Upper lobe of right lung (tissue), 1 donor: ENCODE measurements at regions not wholly inside any gene's neighbourhood (a gene's known extent, or its start where the extent isn't known, plus 50 kb on each side); places are given as distances from the start of the nearest gene placed in this dataset.

Experiments used
- ATAC-seq: fragments of 200-7000 bp; cut with Tn5 transposase; one replicate; pipeline ENCODE4 v1.9.1; 2020; ENCODE audit warnings: mild to moderate bottlenecking, moderate library complexity
- DNase-seq: peaks from one replicate; pipeline ENCODE4 v3.0.0-alpha.2; 2020
- H3K27ac ChIP-seq: fragments of 200-600 bp; one replicate; pipeline ENCODE4 v1.8.0; 2022
- H3K27me3 ChIP-seq: fragments of 200-600 bp; one replicate; pipeline ENCODE4 v1.8.0; 2022; ENCODE audit warnings: mild to moderate bottlenecking
- H3K36me3 ChIP-seq: fragments of 200-600 bp; one replicate; pipeline ENCODE4 v1.8.0; 2022
- H3K4me1 ChIP-seq: fragments of 200-600 bp; one replicate; pipeline ENCODE4 v1.8.0; 2022
- H3K4me3 ChIP-seq: fragments of 200-600 bp; one replicate; pipeline ENCODE4 v1.8.0; 2022; ENCODE audit warnings: mild to moderate bottlenecking
- H3K9me3 ChIP-seq: fragments of 200-600 bp; one replicate; pipeline ENCODE4 v1.8.0; 2022
- CTCF ChIP-seq: fragments of 200-600 bp; IDR thresholded peaks from one replicate; pipeline ENCODE4 v1.8.0; 2022; ENCODE audit warnings: antibody characterized with exemption
- intact Hi-C: fragments of 100-400 bp; cut with DNase I; formaldehyde crosslinking; loops from one replicate; pipeline ENCODE4 v1.11.0; 2022
- donor health status: DM: no; HTN: yes; CAD: no; lungs with severe emphysema.

DNA sequence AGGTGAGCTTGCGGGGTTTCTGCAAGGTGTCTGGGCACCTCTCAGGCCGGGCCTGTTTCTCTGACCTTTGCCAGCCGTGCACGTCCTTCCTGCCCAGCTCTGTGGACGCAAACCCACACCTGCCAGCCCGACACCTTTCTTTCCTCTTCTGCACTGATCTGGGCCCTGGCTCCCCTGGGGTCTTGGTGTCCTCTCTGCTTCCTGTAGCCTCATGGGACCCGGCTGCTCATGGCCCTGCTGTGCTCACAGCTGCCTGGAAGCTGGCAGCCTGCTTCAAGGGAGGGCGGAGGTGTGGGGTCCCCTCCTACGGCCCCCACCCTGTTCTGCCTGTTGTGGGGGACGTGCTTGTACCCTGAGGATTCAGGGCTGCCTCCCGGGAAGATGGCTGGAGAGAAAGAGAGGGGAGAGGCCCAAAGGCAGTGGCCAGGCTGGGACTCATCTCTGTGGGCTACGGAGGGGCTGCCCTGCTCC lies 342.4 kb downstream of the SEC14L1 start:
- H3K36me3 ChIP-seq, result peaks cover 31% of the 10 kb centered on the region
- no peak for DNase-seq

GRCh38 chr17:77484111-77484510 lies 343.3 kb downstream of the SEC14L1 start:
- TF ChIP-seq CTCF, result no peak
- peaks cover 9% of the 10 kb centered on the region for H3K4me1 ChIP-seq
- intact Hi-C loops, result no loop called here
- no peaks in the 10 kb centered on the region for H3K27me3 ChIP-seq
- no peak for DNase-seq
- no peak overlapping the region for H3K27ac ChIP-seq
- peaks cover 40% of the 10 kb centered on the region for H3K36me3 ChIP-seq
- ATAC-seq, result no peak
- H3K4me3 ChIP-seq, result no peak overlapping the region
- H3K9me3 ChIP-seq, result no peaks in the 10 kb centered on the region

More for the DNA sequence above, 342.4 kb downstream of the SEC14L1 start:
- Histone ChIP-seq H3K27me3 (no peaks in the 10 kb centered on the region), H3K27ac (no peak overlapping the region), H3K4me3 (no peak overlapping the region), H3K9me3 (no peaks in the 10 kb centered on the region), H3K4me1 (peaks cover 17% of the 10 kb centered on the region)
- intact Hi-C loops, result no loop called here
- ATAC-seq, result no peak
- TF ChIP-seq CTCF, result no peak

DNA sequence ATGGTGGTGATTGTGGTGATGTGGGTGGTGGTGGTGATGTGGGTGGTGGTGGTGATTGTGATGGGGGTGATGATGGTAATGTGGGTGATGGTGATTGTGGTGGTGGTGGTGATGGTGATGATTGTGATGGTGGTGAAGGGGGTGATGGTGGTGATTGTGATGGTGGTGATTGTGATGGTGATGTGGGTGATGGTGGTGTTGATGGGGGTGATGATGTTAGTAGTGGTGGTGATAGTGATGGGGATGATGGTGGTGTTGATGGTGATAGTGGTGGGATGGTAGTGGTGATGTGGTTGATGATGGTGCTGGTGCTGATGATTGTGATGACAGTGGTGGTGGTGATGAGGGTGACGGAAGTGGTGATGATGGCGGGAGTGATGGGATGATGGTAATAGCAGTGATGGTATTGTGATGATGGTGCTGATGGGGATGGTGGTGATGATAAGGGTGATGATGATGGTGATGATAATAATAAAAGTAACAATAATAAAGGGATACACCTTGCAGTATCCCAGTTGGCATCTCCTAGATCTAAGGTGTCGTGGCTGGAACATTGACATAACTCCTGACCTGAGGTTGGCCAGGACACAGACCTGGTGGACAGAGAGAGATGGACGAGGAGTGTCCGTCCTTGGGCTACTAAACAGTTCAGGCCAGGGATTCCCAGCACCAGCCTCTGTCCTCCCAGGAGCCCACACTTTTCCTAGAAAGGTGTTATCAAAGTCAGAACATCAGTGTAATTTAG lies 344.5 kb downstream of the SEC14L1 start:
- no peaks in the 10 kb centered on the region for H3K9me3 ChIP-seq
- intact Hi-C loops, result no loop called here
- peaks cover 8% of the 10 kb centered on the region for H3K4me1 ChIP-seq
- DNase-seq (no peak), ATAC-seq (no peak)
- no peaks in the 10 kb centered on the region for H3K27me3 ChIP-seq
- TF ChIP-seq CTCF, result no peak
- H3K27ac ChIP-seq, result no peak overlapping the region
- H3K4me3 ChIP-seq, result no peak overlapping the region
- peaks cover 49% of the 10 kb centered on the region for H3K36me3 ChIP-seq

DNA sequence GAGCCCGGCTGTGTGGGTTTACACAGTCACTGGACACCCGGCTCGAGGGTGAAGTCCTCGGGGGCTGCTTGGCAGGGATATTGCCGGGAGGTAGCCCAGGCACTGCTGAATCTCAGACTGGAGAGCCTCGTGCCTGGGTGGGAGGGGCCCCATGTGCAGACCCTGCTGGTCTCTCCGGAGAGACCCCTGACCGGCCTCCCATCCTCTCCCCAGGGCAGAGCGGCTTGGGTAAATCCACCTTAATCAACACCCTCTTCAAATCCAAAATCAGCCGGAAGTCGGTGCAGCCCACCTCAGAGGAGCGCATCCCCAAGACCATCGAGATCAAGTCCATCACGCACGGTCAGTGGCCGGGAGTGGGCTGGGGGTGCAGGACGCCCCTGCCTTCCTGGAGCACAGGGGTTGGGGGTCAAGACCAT lies 346.5 kb downstream of the SEC14L1 start:
- intact Hi-C loops, result no loop called here
- Histone ChIP-seq H3K36me3 (peaks cover 61% of the 10 kb centered on the region), H3K9me3 (no peaks in the 10 kb centered on the region)

GRCh38 chr17:77487677-77488530 lies 347.1 kb downstream of the SEC14L1 start:
- TF ChIP-seq CTCF, result no peak
- H3K27ac ChIP-seq, result no peak overlapping the region
- H3K36me3 ChIP-seq, result peaks cover 61% of the 10 kb centered on the region
- intact Hi-C loops, result no loop called here
- no peak overlapping the region for H3K4me3 ChIP-seq
- DNase-seq (no peak), ATAC-seq (no peak)
- no peaks in the 10 kb centered on the region for H3K27me3 ChIP-seq
- peaks cover 16% of the 10 kb centered on the region for H3K4me1 ChIP-seq
- H3K9me3 ChIP-seq, result no peaks in the 10 kb centered on the region

More for the DNA sequence above, 346.5 kb downstream of the SEC14L1 start:
- Histone ChIP-seq H3K4me1 (peaks cover 16% of the 10 kb centered on the region), H3K27ac (no peak overlapping the region), H3K4me3 (no peak overlapping the region), H3K27me3 (no peaks in the 10 kb centered on the region)
- no peak for ATAC-seq
- TF ChIP-seq CTCF, result no peak
- no peak for DNase-seq
